GM21619 (cell line): ENCODE measurements at regions not wholly inside any gene's neighbourhood (a gene's known extent, or its start where the extent isn't known, plus 50 kb on each side); places are given as distances from the start of the nearest gene placed in this dataset.

Source experiments
- ATAC-seq: cut with Tn5 transposase; IDR thresholded peaks from one replicate; pipeline ENCODE4 v1.9.1; 2021; ENCODE audit not compliant: unreplicated experiment

DNA sequence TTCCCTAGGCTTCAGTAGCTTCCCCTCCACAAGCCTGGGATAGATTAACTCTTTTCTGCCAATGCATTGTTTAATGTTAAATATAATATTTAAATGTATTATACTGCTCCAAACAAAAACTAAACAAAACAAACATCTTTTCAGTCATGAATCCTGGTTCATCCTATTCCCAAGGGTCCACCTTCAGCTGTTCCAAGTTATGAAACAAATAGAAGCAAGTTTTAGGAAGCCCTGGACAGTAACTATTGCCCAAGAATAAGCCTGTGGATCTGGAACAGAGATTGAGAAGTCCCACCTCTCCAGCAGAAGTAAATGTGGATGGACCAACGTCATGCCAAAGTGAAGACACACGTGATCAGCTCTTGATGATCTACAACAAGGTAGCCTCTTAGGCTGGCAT is 408.1 kb downstream of the SETD4 start:
- no peak for ATAC-seq

- ATAC-seq, result no peak
Measured at GRCh38 chr21:35651196-35651595, 409.1 kb downstream of the SETD4 start.

- ATAC-seq, result no peak
Measured at GRCh38 chr21:35649186-35649585, 411.1 kb downstream of the SETD4 start.

DNA sequence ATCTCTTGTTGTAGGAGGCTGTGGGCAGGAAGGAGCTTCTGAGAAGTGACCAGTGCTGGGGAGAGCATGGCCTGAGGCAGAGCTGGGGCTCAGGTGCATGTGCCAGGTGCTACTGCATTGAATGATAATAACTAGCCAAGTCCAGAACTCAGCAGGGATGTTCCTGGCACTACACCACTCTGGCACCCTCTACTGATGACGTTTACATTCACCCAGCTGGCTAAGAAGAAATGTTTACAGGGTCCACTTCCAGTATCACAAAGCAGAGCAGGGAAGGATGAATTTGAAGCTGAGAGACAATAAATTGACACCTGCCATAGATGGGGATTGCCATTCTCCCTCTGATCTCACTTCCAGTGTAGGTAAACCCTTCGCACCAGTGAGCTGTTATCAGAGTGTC is 411.8 kb downstream of the SETD4 start:
- ATAC-seq, result no peak

- no peak for ATAC-seq
Measured at GRCh38 chr21:35646606-35647005, 413.7 kb downstream of the SETD4 start.

DNA sequence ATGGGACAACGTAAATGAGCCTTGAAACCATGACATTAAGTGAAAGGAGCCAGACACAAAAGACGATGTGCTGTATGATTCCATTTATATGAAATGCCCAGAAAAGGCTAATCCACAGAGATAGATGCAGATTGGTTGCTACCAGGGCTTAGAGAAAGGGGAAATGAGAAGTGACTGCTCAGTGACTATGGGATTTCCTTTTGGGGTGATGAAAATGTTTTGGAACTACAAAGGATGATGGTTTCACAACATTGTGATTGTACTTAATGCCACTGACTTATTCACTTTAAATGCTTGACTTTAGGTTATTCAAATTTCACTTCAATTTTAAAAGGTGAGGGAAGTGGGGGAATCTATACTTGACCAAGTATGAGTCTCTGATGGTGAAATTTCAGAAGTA is 414.3 kb downstream of the SETD4 start:
- no peak for ATAC-seq

- ATAC-seq, result no peak
Measured at GRCh38 chr21:35644523-35644922, 415.8 kb downstream of the SETD4 start.

GRCh38 chr21:35643176-35643575 is 417.1 kb downstream of the SETD4 start:
- no peak for ATAC-seq

DNA sequence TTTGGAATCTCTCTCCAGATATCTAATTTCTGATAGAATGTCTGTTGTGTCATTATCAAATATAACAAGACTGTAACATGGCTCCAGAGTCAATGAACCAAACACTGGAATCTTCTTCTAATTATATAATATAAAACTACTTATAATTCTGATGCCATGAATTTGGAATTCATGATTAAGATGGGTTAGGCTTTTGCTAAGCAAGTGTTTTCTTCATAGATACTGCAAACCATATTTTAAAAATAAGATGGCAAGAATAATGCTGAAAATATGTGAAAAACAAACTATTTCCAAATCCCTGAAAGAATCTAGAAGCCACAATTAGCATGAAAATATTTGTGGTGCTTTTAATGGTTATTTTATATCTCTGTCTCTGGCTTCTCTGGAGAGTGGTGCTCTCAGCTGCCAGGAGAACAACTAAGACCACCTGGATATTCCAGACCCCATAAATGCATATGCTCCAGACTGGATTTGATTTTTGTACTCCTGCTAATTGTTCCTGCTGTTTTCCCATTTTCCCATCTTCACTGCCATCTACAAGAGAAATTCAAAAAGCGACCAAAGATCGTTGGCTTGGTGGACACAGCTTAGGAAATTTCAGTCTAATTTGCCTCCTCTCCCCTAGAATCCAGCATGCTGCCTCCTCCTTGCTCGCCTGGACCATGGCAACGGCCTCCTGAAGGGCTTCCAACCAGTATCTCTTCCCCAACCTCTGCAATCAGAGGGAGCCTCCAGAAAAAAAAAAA is 418.9 kb downstream of the SETD4 start:
- ATAC-seq, result no peak

- ATAC-seq, result no peak
Measured at GRCh38 chr21:35637431-35637830, 422.9 kb downstream of the SETD4 start.

DNA sequence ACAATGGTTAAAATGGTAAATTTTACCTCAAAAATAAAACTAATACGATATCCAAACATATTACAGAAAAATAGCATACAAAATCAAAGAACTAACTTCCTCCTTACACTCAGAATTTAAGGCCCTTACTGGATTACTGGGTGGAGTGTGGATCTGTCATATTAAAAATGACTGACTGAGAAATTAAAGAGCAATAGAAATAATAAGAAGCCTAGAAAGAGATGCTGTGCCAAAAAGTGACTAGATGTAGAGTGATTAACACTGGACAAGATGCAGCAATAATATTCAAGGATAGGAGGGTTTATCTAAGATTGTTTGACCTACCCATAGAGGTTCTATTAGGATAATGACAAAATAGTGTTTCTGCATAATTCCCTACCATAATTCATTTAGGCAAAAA is 424.3 kb downstream of the SETD4 start:
- ATAC-seq, result no peak

DNA sequence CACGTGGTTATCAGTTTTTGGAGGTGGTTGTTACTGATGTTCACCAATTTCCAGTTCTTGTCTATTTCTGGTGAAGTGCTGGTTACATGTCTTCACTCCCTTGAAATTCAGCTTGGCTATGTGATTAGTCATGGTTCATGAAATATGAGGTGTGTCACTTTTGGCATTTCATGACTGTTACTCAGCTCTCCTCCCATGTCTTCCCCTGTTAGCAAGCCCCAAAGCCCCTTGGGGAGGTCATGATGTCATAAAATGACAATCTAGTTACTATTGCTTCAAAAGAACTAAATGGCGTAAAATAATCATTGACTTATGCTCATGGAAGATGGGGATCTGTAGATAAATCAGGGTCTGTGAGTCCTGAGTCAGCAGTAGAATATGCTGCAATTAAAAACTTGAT is 425.1 kb downstream of the SETD4 start:
- ATAC-seq, result no peak

DNA sequence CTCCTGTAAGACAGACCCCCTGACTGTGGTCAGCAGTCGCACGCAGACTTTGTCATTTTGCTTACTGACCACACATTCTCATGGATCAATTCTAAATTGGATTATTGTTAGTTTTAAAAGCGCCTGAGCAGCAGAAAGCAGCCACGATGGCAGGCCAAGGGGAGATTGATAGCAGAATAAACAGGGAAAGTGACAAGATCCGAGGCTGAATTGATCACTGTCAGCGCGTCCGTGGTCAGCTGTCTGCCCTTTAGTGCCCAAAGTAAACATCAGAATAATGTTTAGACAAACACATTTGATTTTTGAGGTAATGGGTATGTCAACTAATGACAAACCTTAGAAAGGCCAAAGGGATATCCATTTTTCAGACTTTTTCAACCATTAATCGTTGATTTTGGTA is 426.8 kb downstream of the SETD4 start:
- ATAC-seq, result no peak

GRCh38 chr21:35632711-35633110 is 427.6 kb downstream of the SETD4 start:
- no peak for ATAC-seq

DNA sequence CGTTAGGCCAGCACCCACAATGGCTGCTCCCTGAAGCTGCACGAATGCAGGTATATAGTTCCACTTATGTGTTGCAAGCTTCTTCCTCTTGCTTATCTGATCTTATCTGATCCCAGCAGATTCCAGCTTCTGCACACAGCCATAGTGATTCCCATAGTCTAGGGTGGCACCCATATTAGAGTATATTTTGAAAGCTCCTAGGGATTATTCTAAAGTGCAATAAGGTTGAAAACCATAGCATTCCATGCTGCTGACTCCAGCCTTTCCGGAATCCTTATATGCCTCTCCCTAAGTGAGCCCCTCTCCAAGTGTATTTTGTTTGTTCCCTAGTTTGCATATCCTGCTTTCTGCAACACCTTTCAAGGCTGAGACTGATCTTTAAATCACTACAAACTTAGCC is 432.0 kb downstream of the SETD4 start:
- ATAC-seq, result no peak

- no peak for ATAC-seq
Measured at GRCh38 chr21:35627462-35627861, 432.9 kb downstream of the SETD4 start.

DNA sequence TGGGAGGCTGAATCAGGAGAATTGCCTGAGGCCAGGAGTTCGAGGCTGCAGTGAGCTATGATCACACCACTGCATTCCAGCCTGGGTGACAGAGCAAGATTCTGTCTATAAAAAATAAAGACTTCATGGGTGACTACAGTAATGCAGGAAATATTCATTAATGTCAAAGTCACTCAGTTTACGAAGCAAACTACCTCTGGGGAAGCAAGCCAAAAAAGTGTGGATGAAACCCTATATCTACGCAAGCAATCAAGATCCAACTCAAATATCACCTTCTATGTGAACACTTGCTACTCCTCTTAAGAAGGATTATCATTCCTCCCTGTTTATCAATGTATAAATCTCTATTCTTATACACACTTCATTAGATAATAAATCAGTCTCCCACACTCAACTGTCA is 434.8 kb downstream of the SETD4 start:
- no peak for ATAC-seq

- no peak for ATAC-seq
Measured at GRCh38 chr21:35624901-35625300, 435.4 kb downstream of the SETD4 start.

DNA sequence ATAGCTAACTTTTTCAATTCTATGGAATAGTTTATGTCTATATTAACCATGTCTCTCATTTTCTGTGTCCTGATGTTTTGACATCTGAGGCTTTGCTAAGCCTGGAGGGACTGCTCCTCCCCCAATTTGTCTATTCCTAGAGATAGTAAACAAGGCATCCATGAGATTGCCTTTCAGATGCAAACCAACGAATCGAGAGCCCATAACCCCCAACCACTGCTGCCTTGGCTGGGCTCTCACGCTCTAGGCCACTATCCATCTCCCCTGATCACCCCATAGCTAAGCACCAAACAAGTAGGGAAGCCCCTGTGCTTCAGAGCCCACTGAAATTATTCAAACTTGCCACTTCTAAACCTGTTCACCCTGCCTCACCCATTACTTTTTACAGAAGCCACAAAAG is 437.7 kb downstream of the SETD4 start:
- no peak for ATAC-seq

- no peak for ATAC-seq
Measured at GRCh38 chr21:35619184-35619583, 441.1 kb downstream of the SETD4 start.

DNA sequence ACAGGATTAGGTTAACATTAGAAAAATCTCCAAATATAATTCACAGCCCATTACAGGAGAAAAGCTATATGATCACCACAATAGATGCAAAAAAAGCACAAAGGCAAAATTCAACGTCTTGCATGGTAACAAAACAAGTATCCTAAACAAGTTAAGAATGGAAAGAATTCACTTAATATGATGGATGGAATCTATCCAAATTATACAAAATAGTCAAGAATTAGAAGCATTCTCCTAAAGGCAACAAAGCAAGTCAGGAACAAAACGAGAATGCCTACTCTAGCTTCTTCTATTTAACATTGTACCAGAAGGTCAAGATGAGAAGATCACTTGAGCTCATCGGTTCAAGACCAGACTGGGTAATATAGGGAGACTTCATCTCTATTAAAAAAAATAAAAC is 442.8 kb downstream of the SETD4 start:
- no peak for ATAC-seq

DNA sequence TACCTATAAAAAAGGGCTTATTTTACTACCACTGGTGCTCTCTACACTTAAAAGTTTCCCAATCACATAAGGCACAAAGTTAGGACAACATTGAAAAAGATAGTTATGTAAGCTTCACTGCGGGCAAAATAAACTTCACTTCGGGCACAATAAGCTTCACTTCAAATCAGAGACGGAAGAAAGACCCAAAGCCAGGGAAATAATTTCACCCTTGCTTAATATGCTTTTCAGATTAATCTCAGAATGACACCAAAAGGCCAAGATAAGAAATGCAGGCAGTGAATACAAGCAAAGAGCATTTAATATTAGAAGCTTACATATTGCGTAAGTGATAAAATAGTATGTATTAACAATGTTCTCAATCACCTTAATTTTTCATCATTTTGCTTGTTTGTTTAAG is 444.2 kb downstream of the SETD4 start:
- no peak for ATAC-seq

- no peak for ATAC-seq
Measured at GRCh38 chr21:35615325-35615724, 445.0 kb downstream of the SETD4 start.
